ENCODE measurements at regions not wholly inside any gene's neighbourhood (a gene's known extent, or its start where the extent isn't known, plus 50 kb on each side); places are given as distances from the start of the nearest gene placed in this dataset.

DNA sequence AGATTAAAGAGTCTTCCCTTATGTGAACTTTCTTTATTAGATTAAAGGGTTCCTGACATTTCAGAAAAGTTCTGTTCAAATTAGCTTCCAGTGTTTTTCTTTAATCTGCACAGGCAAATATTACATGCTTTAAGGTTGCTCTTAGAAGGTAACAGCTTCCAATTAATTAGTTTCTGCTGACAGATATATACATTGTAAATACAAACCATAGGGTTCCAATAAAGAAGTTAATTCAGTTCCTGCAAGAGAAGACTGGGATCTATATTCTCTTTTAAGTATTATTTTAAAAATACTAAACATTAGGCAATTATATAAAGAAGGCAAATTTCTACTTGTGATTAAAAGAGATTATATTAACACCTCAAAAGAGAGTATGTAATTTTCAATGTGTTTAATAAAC, 795.7 kb downstream of the MAT2B start:
- no peak for TF ChIP-seq POLR2A (IDR thresholded peaks at IDR 0.05)
- TF ChIP-seq, protein P1, sequence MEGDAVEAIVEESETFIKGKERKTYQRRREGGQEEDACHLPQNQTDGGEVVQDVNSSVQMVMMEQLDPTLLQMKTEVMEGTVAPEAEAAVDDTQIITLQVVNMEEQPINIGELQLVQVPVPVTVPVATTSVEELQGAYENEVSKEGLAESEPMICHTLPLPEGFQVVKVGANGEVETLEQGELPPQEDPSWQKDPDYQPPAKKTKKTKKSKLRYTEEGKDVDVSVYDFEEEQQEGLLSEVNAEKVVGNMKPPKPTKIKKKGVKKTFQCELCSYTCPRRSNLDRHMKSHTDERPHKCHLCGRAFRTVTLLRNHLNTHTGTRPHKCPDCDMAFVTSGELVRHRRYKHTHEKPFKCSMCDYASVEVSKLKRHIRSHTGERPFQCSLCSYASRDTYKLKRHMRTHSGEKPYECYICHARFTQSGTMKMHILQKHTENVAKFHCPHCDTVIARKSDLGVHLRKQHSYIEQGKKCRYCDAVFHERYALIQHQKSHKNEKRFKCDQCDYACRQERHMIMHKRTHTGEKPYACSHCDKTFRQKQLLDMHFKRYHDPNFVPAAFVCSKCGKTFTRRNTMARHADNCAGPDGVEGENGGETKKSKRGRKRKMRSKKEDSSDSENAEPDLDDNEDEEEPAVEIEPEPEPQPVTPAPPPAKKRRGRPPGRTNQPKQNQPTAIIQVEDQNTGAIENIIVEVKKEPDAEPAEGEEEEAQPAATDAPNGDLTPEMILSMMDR (IDR thresholded peaks at IDR 0.05), result no peak
